SH-SY5Y (cell line): ENCODE measurements at regions not wholly inside any gene's neighbourhood (a gene's known extent, or its start where the extent isn't known, plus 50 kb on each side); places are given as distances from the start of the nearest gene placed in this dataset.

Experiments
- GATA2 ChIP-seq: IDR thresholded peaks from 2 replicates; pipeline ENCODE4 v1.6.1; 2011; ENCODE audit warnings: mild to moderate bottlenecking, low read depth, low read length
- GATA3 ChIP-seq: IDR thresholded peaks from 2 replicates; pipeline ENCODE4 v1.6.1; 2011; ENCODE audit warnings: low read depth, mild to moderate bottlenecking, low read length, moderate library complexity

DNA sequence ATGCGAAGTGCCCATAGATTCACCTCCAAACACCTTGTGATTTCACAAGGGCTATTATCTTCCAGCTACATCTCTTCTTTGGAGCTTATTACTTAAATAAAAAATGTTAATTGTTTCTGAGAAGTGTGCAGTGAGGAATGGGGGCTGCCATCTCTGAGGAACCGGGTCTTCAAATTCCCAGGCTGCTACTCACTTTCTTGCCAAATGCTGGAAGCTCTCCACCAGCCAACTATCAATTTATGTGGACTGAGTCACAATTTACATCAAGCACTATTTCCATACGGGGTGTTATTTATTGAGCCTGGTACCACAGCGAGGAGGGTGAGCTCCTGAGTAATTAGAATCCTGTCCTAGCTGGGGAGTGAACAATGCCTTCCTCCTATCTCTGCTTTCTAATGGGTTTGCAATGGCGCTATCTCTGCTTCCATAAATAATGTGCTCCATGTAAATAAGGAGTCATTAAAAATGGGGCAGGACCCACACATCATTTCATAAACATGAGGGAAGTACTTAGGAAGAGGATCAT, 898.3 kb downstream of the VRK1 start:
- TF ChIP-seq GATA3 = no peak
- no peak for TF ChIP-seq GATA2
